ENCODE measurements at regions not wholly inside any gene's neighbourhood (a gene's known extent, or its start where the extent isn't known, plus 50 kb on each side); places are given as distances from the start of the nearest gene placed in this dataset.

DNA sequence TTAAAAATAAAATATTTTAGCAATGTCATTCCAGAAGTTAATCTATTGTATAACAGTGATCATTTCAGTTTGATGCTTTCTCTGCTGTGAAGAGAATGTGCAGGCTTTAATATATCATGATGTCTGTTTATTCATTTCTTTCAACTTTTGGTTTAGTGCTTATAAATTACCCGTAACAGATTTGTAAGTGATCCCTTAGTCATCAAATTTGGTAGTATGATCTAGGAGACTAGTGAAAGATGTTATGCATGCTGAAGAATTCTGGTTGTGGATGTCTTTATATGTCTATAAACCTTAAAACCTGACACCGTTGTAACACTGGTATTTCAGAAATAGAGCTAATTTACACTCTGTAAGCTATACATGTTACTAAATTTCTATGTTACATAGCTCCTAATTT lies 260.4 kb downstream of the CPS1 start:
- TF ChIP-seq, protein P1, sequence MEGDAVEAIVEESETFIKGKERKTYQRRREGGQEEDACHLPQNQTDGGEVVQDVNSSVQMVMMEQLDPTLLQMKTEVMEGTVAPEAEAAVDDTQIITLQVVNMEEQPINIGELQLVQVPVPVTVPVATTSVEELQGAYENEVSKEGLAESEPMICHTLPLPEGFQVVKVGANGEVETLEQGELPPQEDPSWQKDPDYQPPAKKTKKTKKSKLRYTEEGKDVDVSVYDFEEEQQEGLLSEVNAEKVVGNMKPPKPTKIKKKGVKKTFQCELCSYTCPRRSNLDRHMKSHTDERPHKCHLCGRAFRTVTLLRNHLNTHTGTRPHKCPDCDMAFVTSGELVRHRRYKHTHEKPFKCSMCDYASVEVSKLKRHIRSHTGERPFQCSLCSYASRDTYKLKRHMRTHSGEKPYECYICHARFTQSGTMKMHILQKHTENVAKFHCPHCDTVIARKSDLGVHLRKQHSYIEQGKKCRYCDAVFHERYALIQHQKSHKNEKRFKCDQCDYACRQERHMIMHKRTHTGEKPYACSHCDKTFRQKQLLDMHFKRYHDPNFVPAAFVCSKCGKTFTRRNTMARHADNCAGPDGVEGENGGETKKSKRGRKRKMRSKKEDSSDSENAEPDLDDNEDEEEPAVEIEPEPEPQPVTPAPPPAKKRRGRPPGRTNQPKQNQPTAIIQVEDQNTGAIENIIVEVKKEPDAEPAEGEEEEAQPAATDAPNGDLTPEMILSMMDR (conservative IDR thresholded peaks at IDR 0.05; ENCODE audit: low read depth) = no peak
- no peak for DNase-seq (ENCODE audit: low spot score)
- ChIA-PET CTCF (no interaction called here), POLR2A (ENCODE audit: low non-redundant PET) (no interaction called here)
- H3K27ac ChIP-seq = no peak overlapping the region

DNA sequence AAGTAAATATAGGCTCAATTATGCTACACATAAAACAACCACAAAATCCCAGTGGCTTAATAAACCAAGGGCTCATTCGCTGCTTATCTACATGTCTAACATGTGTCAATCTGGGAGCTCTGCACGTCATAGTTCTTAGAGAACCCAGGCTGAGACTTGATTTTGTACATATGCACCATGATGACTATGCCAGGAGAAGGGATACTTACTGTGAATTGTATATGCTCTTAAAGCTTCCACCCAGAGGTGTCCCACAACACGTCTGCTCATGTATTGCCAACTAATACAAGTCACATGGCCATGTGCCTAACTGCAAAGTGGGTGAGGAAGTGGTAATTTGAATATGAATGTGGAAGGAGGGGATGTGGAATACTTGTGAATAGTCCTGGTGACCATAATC lies 262.1 kb downstream of the CPS1 start:
- POLR2A ChIA-PET (ENCODE audit: low non-redundant PET) = no interaction called here
- no peak overlapping the region for H3K27ac ChIP-seq
- CTCF ChIA-PET = no interaction called here
- no peak for DNase-seq (ENCODE audit: low spot score)
- TF ChIP-seq, protein P1 (conservative IDR thresholded peaks at IDR 0.05; ENCODE audit: low read depth) = no peak

DNA sequence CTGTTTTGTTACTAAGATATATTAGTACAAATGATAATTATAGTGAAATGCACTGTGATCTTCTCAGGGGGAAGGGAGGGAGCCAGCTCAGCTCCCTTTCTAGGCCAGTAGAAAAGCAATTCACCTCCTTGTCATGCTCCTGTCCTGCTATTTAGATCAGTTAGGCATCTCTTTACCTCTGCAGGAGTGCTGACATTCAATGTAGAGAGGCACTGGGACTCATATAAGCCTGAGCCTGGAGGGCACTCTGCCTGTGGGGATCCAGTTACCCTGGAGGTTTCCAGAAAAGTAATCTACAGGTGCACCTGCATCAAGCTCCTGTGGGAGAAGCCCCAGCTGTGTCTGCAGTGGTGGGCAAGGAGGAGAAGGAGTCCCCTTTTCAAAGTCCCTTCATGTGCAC lies 277.0 kb downstream of the CPS1 start:
- DNase-seq (ENCODE audit: low spot score) = no peak
- POLR2A ChIA-PET (ENCODE audit: low non-redundant PET) = no interaction called here
- no peak overlapping the region for H3K27ac ChIP-seq
- TF ChIP-seq, protein P1 (conservative IDR thresholded peaks at IDR 0.05; ENCODE audit: low read depth) = no peak
- CTCF ChIA-PET = no interaction called here

DNA sequence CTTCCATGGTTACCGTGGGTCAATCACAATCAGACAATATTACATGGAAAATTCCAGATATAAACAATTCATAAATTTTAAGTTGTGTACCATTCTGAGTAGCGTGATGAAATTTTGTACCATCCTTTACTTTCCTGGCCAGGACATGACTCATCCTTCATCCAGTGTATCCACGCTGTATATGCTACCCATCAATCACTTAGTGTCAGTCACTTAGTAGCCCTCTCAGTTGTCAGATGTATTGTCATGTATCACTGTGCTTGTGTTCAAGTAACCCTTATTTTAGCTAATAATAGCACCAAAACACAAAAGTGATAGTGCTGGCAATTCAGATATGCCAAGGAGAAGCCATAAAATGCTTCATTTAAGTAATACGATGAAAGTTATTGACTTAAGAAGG lies 282.6 kb downstream of the CPS1 start:
- TF ChIP-seq, protein P1 (conservative IDR thresholded peaks at IDR 0.05; ENCODE audit: low read depth) = no peak
- DNase-seq (ENCODE audit: low spot score) = no peak
- POLR2A ChIA-PET (ENCODE audit: low non-redundant PET) = no interaction called here
- CTCF ChIA-PET = no interaction called here
- no peak overlapping the region for H3K27ac ChIP-seq

DNA sequence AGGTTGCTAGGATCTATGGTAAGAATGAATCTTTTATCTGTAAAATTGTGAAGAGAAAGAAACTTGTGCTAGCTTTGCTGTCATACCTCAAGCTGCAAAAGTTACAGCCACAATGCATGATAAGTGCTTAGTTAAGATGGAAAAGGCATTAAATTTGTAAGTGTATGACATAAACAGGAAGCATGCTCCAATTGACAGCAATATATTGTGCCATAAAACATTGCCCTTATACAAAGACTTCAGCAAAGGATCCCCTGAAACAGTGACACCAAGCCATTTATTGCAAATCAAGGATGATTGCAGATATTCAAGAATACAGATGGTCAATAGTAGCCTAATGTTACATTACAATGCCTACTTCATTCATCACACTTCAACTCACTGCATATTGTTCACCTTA lies 283.1 kb downstream of the CPS1 start:
- POLR2A ChIA-PET (ENCODE audit: low non-redundant PET) = no interaction called here
- DNase-seq (ENCODE audit: low spot score) = no peak
- CTCF ChIA-PET = no interaction called here
- H3K27ac ChIP-seq = no peak overlapping the region
- TF ChIP-seq, protein P1 (conservative IDR thresholded peaks at IDR 0.05; ENCODE audit: low read depth) = no peak

DNA sequence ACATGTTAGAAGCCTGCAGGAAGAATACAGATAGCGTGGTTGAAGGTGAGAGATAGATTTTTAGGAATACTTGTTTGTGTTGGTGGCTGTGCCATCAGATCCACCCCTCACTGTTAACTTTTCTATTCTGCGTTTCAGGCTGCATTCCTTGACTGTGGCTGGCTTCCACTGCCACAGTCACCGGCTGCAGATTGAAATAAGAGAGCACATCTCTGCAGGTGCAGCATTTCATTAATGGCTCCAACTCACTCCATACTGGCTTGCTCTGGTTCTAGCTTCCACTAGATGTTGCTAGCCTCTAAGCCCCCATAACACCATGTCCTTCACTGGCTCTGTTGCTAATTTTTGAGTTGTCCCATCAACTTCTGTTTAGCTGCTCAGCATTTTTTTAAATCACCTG lies 286.5 kb downstream of the CPS1 start:
- DNase-seq (ENCODE audit: low spot score) = no peak
- ChIA-PET POLR2A (ENCODE audit: low non-redundant PET) (no interaction called here), CTCF (no interaction called here)
- TF ChIP-seq, protein P1 (conservative IDR thresholded peaks at IDR 0.05; ENCODE audit: low read depth) = no peak
- H3K27ac ChIP-seq = no peak overlapping the region

DNA sequence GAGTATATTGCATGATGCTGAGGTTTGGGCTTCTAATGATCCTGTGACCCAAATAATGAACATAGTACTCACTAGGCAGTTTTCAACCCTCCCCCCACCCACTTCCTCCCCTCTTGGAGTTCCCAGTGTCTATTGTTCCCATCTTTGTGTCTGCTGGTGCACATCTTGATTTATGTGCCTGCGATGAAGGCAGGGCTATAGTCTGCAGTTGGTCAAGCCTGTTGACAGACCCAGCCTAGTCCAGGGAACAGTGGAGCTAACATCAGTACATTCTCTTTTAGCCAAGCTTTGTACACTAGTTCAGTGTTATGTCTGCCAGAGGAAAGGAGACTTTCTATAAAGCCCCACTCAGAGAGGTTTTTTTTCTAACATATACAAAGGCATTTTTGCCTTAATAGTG lies 287.6 kb downstream of the CPS1 start:
- CTCF ChIA-PET = no interaction called here
- POLR2A ChIA-PET (ENCODE audit: low non-redundant PET) = no interaction called here
- TF ChIP-seq, protein P1 (conservative IDR thresholded peaks at IDR 0.05; ENCODE audit: low read depth) = no peak

More for the DNA sequence above, 287.6 kb downstream of the CPS1 start:
- no peak overlapping the region for H3K27ac ChIP-seq
- DNase-seq (ENCODE audit: low spot score) = no peak

Data from RWPE1 (cell line).